Natural killer cell (primary cell): ENCODE measurements at regions not wholly inside any gene's neighbourhood (a gene's known extent, or its start where the extent isn't known, plus 50 kb on each side); places are given as distances from the start of the nearest gene placed in this dataset.

ENCODE experiments used
- ATAC-seq, 3 donors: fragments of 150-1000 bp in 2 of 3; fragments of 200-7000 bp in 1 of 3; cut with Tn5 transposase; 1 replicate in 1 of 3; 2 replicates in 2 of 3; pipeline ENCODE4 v1.10.0; 2021; ENCODE audit warnings: mild to moderate bottlenecking in 2 of 3, moderate library complexity in 2 of 3
- DNase-seq, 2 donors: peaks; one replicate each; pipeline versions ENCODE4 v3.0.0 to v3.0.0-alpha.2; 2013 to 2021; ENCODE audit warnings: mixed read lengths in 1 of 2
- H3K27ac ChIP-seq: one replicate; pipeline ENCODE4 v1.5.1; 2013; ENCODE audit warnings: mild to moderate bottlenecking, low read length
- H3K27me3 ChIP-seq: one replicate; pipeline ENCODE4 v1.6.1; 2013; ENCODE audit warnings: low read length; ENCODE audit not compliant: control insufficient read depth, insufficient read depth
- H3K36me3 ChIP-seq: one replicate; pipeline ENCODE4 v1.6.1; 2013; ENCODE audit warnings: low read length; ENCODE audit not compliant: control insufficient read depth, insufficient read depth
- H3K4me1 ChIP-seq: one replicate; pipeline ENCODE4 v1.6.1; 2013; ENCODE audit warnings: low read length; ENCODE audit not compliant: control insufficient read depth, insufficient read depth
- H3K4me3 ChIP-seq: one replicate; pipeline ENCODE4 v1.5.1; 2013; ENCODE audit warnings: low read length
- H3K9me3 ChIP-seq: one replicate; pipeline ENCODE4 v1.6.1; 2013; ENCODE audit warnings: low read length; ENCODE audit not compliant: control insufficient read depth, insufficient read depth
- H3K27ac Mint-ChIP-seq, 2 donors: one replicate each; pipeline ENCODE4 v1.8.0; 2022; ENCODE audit warnings: mild to moderate bottlenecking in 2 of 2, mixed read lengths in 2 of 2, moderate library complexity in 1 of 2
- H3K27me3 Mint-ChIP-seq, 2 donors: one replicate each; pipeline ENCODE4 v1.8.0; 2022; ENCODE audit warnings: low read depth in 2 of 2, mixed read lengths in 2 of 2
- H3K36me3 Mint-ChIP-seq: one replicate; pipeline ENCODE4 v1.8.0; 2022; ENCODE audit warnings: mixed read lengths
- H3K4me1 Mint-ChIP-seq, 2 donors: one replicate each; pipeline ENCODE4 v1.8.0; 2022; ENCODE audit warnings: mixed read lengths in 2 of 2
- H3K4me3 Mint-ChIP-seq: one replicate; pipeline ENCODE4 v1.8.0; 2022; ENCODE audit warnings: mild to moderate bottlenecking, moderate library complexity, mixed read lengths
- H3K9me3 Mint-ChIP-seq, 2 donors: one replicate each; pipeline ENCODE4 v1.8.0; 2022; ENCODE audit warnings: mixed read lengths in 2 of 2
- CTCF ChIP-seq: fragments of 200-600 bp; IDR thresholded peaks from one replicate; pipeline ENCODE4 v1.8.0; 2022; ENCODE audit warnings: antibody characterized with exemption
- WGBS: methylation state at CpG from one replicate; pipeline ENCODE4 v1.1.7; 2013; ENCODE audit warnings: missing lambda C conversion rate; ENCODE audit not compliant: insufficient coverage; 5-methylcytosine and 5-hydroxymethylcytosine counted together
- intact Hi-C: fragments of 100-400 bp; cut with micrococcal nuclease; formaldehyde crosslinking; loops from one replicate; pipeline ENCODE4 v1.14.2; 2022

DNA sequence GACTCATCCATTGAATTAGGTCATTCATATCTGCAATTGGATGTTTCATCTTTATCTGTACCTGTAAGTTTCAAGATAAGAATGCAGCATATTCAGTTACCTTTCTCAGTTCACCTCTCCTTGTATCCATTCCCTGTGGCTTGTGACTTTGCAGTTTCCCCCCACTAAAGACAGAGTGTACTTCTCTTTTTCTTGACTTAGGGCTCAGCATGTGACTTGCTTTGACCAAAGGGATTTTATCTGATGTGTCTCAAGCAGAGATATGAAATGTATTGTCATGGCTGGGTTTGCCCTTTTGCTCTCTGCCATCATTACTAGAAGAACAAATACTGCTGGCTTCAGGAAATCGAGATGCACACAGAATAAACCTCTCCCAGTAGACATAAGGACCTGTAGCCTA is 754.8 kb downstream of the ADGRL2 start:
- H3K27ac ChIP-seq, result no peak overlapping the region
- ATAC-seq, result no peak
- 13% methylated on average over 1 of the region's 1 CpG for WGBS

DNA sequence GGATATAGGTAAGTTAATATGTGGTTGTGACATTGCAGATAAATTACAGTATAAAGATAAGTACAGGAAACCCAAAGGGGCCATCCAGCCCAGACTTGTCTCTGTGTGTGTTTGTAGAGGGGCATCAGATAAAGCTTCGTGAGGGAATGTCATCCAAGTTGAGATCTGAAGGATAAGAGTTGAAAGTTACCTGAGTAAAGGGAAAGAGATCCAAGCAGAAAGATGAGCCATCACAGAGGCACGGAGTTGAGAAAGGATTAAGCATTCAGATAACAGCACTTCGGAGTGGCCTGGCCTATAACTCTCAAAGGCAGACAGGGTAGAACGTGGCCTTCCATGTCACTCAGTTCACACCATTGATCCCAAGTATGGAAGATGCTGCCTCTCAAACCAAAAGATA is 749.1 kb downstream of the ADGRL2 start:
- Histone ChIP-seq H3K4me3 (no peak overlapping the region), H3K9me3 (no peaks in the 10 kb centered on the region), H3K27ac (no peak overlapping the region), H3K4me1 (no peaks in the 10 kb centered on the region), H3K27me3 (no peaks in the 10 kb centered on the region), H3K36me3 (no peaks in the 10 kb centered on the region)
- Mint-ChIP-seq H3K4me1 (no peaks in the 10 kb centered on the region), H3K36me3 (peaks cover 6% of the 10 kb centered on the region), H3K4me3 (no peak overlapping the region), H3K27ac (no peak overlapping the region), H3K27me3 (no peaks in the 10 kb centered on the region), H3K9me3 (peaks cover 10 to 13% of the 10 kb centered on the region in 2 donors)
- no peak for TF ChIP-seq CTCF
- 72% methylated on average over 4 of the region's 4 CpGs for WGBS
- DNase-seq (no peak), ATAC-seq (no peak)
- intact Hi-C loops, result no loop called here

More for the DNA sequence above, 754.8 kb downstream of the ADGRL2 start:
- no peaks in the 10 kb centered on the region for H3K4me1 Mint-ChIP-seq
- no peak for DNase-seq
- no peak overlapping the region for H3K27ac Mint-ChIP-seq
- no peaks in the 10 kb centered on the region for H3K36me3 ChIP-seq
- no peaks in the 10 kb centered on the region for H3K36me3 Mint-ChIP-seq
- no peak for TF ChIP-seq CTCF
- no peak overlapping the region for H3K4me3 Mint-ChIP-seq
- H3K27me3 ChIP-seq, result no peaks in the 10 kb centered on the region
- H3K9me3 Mint-ChIP-seq, result peaks cover 4 to 7% of the 10 kb centered on the region in 2 donors
- H3K4me1 ChIP-seq, result no peaks in the 10 kb centered on the region
- H3K9me3 ChIP-seq, result no peaks in the 10 kb centered on the region
- no peak overlapping the region for H3K4me3 ChIP-seq
- intact Hi-C loops, result no loop called here
- no peaks in the 10 kb centered on the region for H3K27me3 Mint-ChIP-seq

GRCh38 chr1:82542766-82543165 is 742.0 kb downstream of the ADGRL2 start:
- Mint-ChIP-seq H3K9me3 (peaks cover 11 to 15% of the 10 kb centered on the region in 2 donors), H3K27me3 (no peaks in the 10 kb centered on the region), H3K27ac (no peak overlapping the region), H3K36me3 (no peaks in the 10 kb centered on the region), H3K4me3 (no peak overlapping the region), H3K4me1 (no peaks in the 10 kb centered on the region)
- TF ChIP-seq CTCF, result no peak
- Histone ChIP-seq H3K27me3 (no peaks in the 10 kb centered on the region), H3K4me3 (no peak overlapping the region), H3K27ac (no peak overlapping the region), H3K36me3 (no peaks in the 10 kb centered on the region), H3K4me1 (no peaks in the 10 kb centered on the region), H3K9me3 (no peaks in the 10 kb centered on the region)
- intact Hi-C loops, result no loop called here
- ATAC-seq (no peak), DNase-seq (no peak)

GRCh38 chr1:82542141-82542540 is 741.4 kb downstream of the ADGRL2 start:
- H3K27me3 ChIP-seq, result no peaks in the 10 kb centered on the region
- TF ChIP-seq CTCF, result no peak

More at GRCh38 chr1:82542141-82542540, 741.4 kb downstream of the ADGRL2 start:
- intact Hi-C loops, result no loop called here
- Mint-ChIP-seq H3K9me3 (peaks cover 11 to 15% of the 10 kb centered on the region in 2 donors), H3K27me3 (no peaks in the 10 kb centered on the region), H3K36me3 (no peaks in the 10 kb centered on the region), H3K4me1 (no peaks in the 10 kb centered on the region), H3K4me3 (no peak overlapping the region), H3K27ac (no peak overlapping the region)
- ATAC-seq (no peak), DNase-seq (no peak)
- Histone ChIP-seq H3K9me3 (no peaks in the 10 kb centered on the region), H3K36me3 (no peaks in the 10 kb centered on the region), H3K4me1 (no peaks in the 10 kb centered on the region), H3K4me3 (no peak overlapping the region), H3K27ac (no peak overlapping the region)
- 92% methylated on average over 2 of the region's 4 CpGs for WGBS
